Peyer's patch (tissue), 4 donors: ENCODE measurements at regions not wholly inside any gene's neighbourhood (a gene's known extent, or its start where the extent isn't known, plus 50 kb on each side); places are given as distances from the start of the nearest gene placed in this dataset.
"Not testable (repeated sequence)": the region's sequence is repeated elsewhere in the genome, so short reads cannot be mapped to it uniquely, and the experiment has no call there.

Experiments used
- DNase-seq, 3 donors: peaks; one replicate each; pipeline ENCODE4 v3.0.0-alpha.2; 2017 to 2019
- H3K27ac ChIP-seq, 4 donors: fragments of 200-600 bp; sonication (generic); one replicate each; pipeline ENCODE4 v1.5.1; 2016 to 2019
- H3K27me3 ChIP-seq, 2 donors: fragments of 200-600 bp; sonication (generic); one replicate each; pipeline ENCODE4 v1.5.1; 2019
- H3K36me3 ChIP-seq, 3 donors: fragments of 200-600 bp; sonication (generic); one replicate each; pipeline ENCODE4 v1.5.1; 2016 to 2019
- H3K4me1 ChIP-seq, 4 donors: fragments of 200-600 bp; sonication (generic); one replicate each; pipeline ENCODE4 v1.5.1; 2016 to 2019
- H3K4me3 ChIP-seq, 4 donors: fragments of 200-600 bp; sonication (generic); 1 replicate in 3 of 4; 2 replicates in 1 of 4; pipeline ENCODE4 v1.5.1; 2016 to 2019; ENCODE audit warnings: mild to moderate bottlenecking in 1 of 4
- H3K9me3 ChIP-seq, 4 donors: fragments of 200-600 bp; sonication (generic); one replicate each; pipeline ENCODE4 v1.5.1; 2016 to 2019; ENCODE audit warnings: mild to moderate bottlenecking in 1 of 4
- POLR2A ChIP-seq, 2 donors: fragments of 450-650 bp; IDR thresholded peaks; one replicate each; pipeline ENCODE4 v1.5.1; 2017; ENCODE audit warnings: antibody characterized with exemption in 2 of 2, mild to moderate bottlenecking in 2 of 2, moderate library complexity in 2 of 2
- TF ChIP-seq, protein P1 (sequence below), 6 experiments: fragments of 450-650 bp in 4 of 6; fragments of 200-600 bp in 2 of 6; sonication (generic) in 1 of 6; IDR thresholded peaks; one replicate each; pipeline ENCODE4 v1.5.1; 2017 to 2019; ENCODE audit warnings: antibody characterized with exemption in 6 of 6, mild to moderate bottlenecking in 3 of 6, moderate library complexity in 1 of 6

DNA sequence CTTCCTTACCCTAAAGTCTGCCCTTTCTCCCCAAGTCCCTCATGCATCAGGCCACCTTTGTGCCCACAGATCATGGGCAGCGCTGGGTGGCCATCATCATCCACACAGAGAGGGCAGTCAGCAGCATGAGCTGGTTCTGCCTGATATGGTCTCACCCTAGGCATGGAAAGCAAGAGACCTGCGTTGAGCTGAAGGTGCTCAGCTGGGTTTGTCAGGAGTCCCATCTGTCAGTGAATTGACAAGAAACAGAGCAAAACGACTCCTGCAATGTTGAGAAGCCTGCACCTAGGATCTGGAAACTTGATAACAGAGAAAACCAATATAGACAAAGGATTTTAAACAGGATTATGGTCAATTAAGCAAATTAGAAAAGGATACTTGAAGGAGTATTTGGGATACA, 242.7 kb upstream of the PRSS1 start:
- Histone ChIP-seq H3K27ac (no peak overlapping the region), H3K27me3 (no peaks in the 10 kb centered on the region), H3K36me3 (no peaks in the 10 kb centered on the region), H3K4me1 (peaks cover 0 to 17% (median 0%) of the 10 kb centered on the region in 4 donors), H3K9me3 (no peaks in the 10 kb centered on the region), H3K4me3 (no peak overlapping the region)
- no peak for TF ChIP-seq POLR2A (IDR thresholded peaks at IDR 0.05)
- TF ChIP-seq, protein P1, sequence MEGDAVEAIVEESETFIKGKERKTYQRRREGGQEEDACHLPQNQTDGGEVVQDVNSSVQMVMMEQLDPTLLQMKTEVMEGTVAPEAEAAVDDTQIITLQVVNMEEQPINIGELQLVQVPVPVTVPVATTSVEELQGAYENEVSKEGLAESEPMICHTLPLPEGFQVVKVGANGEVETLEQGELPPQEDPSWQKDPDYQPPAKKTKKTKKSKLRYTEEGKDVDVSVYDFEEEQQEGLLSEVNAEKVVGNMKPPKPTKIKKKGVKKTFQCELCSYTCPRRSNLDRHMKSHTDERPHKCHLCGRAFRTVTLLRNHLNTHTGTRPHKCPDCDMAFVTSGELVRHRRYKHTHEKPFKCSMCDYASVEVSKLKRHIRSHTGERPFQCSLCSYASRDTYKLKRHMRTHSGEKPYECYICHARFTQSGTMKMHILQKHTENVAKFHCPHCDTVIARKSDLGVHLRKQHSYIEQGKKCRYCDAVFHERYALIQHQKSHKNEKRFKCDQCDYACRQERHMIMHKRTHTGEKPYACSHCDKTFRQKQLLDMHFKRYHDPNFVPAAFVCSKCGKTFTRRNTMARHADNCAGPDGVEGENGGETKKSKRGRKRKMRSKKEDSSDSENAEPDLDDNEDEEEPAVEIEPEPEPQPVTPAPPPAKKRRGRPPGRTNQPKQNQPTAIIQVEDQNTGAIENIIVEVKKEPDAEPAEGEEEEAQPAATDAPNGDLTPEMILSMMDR (IDR thresholded peaks at IDR 0.05), result no peak
- DNase-seq, result no peak

- H3K27ac ChIP-seq, DNase-seq, H3K36me3 ChIP-seq, H3K9me3 ChIP-seq, H3K27me3 ChIP-seq, H3K4me3 ChIP-seq: not testable (repeated sequence)
- peaks cover 0 to 17% (median 0%) of the 10 kb centered on the region in 4 donors for H3K4me1 ChIP-seq
These were observed 245.3 kb upstream of the PRSS1 start for GRCh38 chr7:142503949-142504348.

DNA sequence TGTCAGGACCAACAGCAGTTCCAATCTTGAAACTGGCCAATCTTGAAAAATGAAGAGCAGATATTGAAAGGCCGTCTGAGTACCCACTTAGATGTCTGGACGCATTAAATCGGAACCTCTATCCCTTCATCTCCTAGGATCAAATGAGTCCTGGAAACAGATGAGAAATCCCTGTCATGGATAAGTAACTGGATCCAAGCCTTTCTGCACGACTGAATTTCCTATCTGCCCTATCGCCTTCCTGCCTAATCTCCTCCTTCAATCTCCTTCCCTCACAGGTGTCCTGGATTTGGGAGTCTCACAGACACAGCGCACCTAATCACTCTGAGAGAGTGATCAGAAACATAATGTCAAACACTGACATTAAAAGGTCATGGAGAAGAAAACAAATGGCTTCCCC, 245.2 kb upstream of the PRSS58 start:
- DNase-seq, result no peak
- no peaks in the 10 kb centered on the region for H3K9me3 ChIP-seq
- H3K27me3 ChIP-seq, result no peaks in the 10 kb centered on the region
- no peak overlapping the region for H3K27ac ChIP-seq
- peaks cover 0 to 16% (median 0%) of the 10 kb centered on the region in 4 donors for H3K4me1 ChIP-seq
- TF ChIP-seq, protein P1 (IDR thresholded peaks at IDR 0.05), result no peak
- no peak for TF ChIP-seq POLR2A (IDR thresholded peaks at IDR 0.05)
- H3K4me3 ChIP-seq, result no peak overlapping the region
- H3K36me3 ChIP-seq, result no peaks in the 10 kb centered on the region

- no peaks in the 10 kb centered on the region for H3K36me3 ChIP-seq
- peak overlapping the region in 1 of 4 donors; percentile 47 for H3K27ac ChIP-seq
- H3K9me3 ChIP-seq, result no peaks in the 10 kb centered on the region
- H3K27me3 ChIP-seq, result no peaks in the 10 kb centered on the region
- H3K4me3 ChIP-seq, result no peak overlapping the region
- H3K4me1 ChIP-seq, result peaks cover 0 to 12% (median 0%) of the 10 kb centered on the region in 4 donors
- DNase-seq, result peak in 1 of 3 donors; percentile 62
- no peak for TF ChIP-seq POLR2A (IDR thresholded peaks at IDR 0.05)
- TF ChIP-seq, protein P1 (IDR thresholded peaks at IDR 0.05), result peak in 2 of 6 experiments; percentile 10 to 38
These were observed 243.6 kb upstream of the PRSS58 start for GRCh38 chr7:142501434-142501833.

DNA sequence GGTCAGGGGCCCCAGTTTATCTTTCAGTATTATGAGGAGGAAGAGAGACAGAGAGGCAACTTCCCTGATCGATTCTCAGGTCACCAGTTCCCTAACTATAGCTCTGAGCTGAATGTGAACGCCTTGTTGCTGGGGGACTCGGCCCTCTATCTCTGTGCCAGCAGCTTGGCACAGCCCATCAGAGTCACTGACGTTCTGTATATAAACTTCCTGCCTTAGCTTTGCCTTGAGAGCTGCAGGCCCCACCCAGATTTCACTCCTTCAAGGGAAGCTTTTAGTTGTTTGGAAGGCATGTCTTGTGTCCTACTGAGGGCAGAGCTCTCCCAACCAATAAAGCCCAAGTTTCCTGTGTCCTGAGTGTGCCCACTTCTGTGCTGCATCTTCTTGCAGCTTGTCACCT, 242.5 kb upstream of the PRSS58 start:
- no peak for DNase-seq
- no peak for TF ChIP-seq POLR2A (IDR thresholded peaks at IDR 0.05)
- TF ChIP-seq, protein P1 (IDR thresholded peaks at IDR 0.05), result no peak
- H3K27me3 ChIP-seq, result no peaks in the 10 kb centered on the region
- H3K36me3 ChIP-seq, result no peaks in the 10 kb centered on the region
- H3K27ac ChIP-seq, result peak overlapping the region in 1 of 4 donors; percentile 11
- H3K9me3 ChIP-seq, result no peaks in the 10 kb centered on the region
- peaks cover 0 to 13% (median 0%) of the 10 kb centered on the region in 4 donors for H3K4me1 ChIP-seq
- no peak overlapping the region for H3K4me3 ChIP-seq

- no peak for DNase-seq
- H3K4me1 ChIP-seq, result peaks cover 0 to 13% (median 0%) of the 10 kb centered on the region in 4 donors
- no peaks in the 10 kb centered on the region for H3K27me3 ChIP-seq
- no peaks in the 10 kb centered on the region for H3K9me3 ChIP-seq
- no peak overlapping the region for H3K4me3 ChIP-seq
- no peak overlapping the region for H3K27ac ChIP-seq
- TF ChIP-seq, protein P1 (IDR thresholded peaks at IDR 0.05), result no peak
- no peak for TF ChIP-seq POLR2A (IDR thresholded peaks at IDR 0.05)
- no peaks in the 10 kb centered on the region for H3K36me3 ChIP-seq
These were observed 241.8 kb upstream of the PRSS58 start for GRCh38 chr7:142499635-142500034.
